IPS-18a (cell line): ENCODE measurements at regions not wholly inside any gene's neighbourhood (a gene's known extent, or its start where the extent isn't known, plus 50 kb on each side); places are given as distances from the start of the nearest gene placed in this dataset.

Experiments
- H3K27ac ChIP-seq: one replicate; pipeline ENCODE4 v1.5.1; 2013; ENCODE audit warnings: low read length
- H3K27me3 ChIP-seq: one replicate; pipeline ENCODE4 v1.6.1; 2013; ENCODE audit warnings: mild to moderate bottlenecking, low read length; ENCODE audit not compliant: control insufficient read depth, insufficient read depth
- H3K36me3 ChIP-seq: one replicate; pipeline ENCODE4 v1.6.1; 2013; ENCODE audit warnings: low read depth, low read length; ENCODE audit not compliant: control insufficient read depth
- H3K4me1 ChIP-seq: one replicate; pipeline ENCODE4 v1.6.1; 2013; ENCODE audit warnings: low read depth, low read length; ENCODE audit not compliant: control insufficient read depth
- H3K4me3 ChIP-seq: one replicate; pipeline ENCODE4 v1.5.1; 2013; ENCODE audit warnings: low read length
- H3K9ac ChIP-seq: one replicate; pipeline ENCODE4 v1.6.1; 2013; ENCODE audit warnings: mild to moderate bottlenecking, low read length, moderate library complexity
- H3K9me3 ChIP-seq: one replicate; pipeline ENCODE4 v1.6.1; 2013; ENCODE audit warnings: low read depth, low read length; ENCODE audit not compliant: control insufficient read depth

DNA sequence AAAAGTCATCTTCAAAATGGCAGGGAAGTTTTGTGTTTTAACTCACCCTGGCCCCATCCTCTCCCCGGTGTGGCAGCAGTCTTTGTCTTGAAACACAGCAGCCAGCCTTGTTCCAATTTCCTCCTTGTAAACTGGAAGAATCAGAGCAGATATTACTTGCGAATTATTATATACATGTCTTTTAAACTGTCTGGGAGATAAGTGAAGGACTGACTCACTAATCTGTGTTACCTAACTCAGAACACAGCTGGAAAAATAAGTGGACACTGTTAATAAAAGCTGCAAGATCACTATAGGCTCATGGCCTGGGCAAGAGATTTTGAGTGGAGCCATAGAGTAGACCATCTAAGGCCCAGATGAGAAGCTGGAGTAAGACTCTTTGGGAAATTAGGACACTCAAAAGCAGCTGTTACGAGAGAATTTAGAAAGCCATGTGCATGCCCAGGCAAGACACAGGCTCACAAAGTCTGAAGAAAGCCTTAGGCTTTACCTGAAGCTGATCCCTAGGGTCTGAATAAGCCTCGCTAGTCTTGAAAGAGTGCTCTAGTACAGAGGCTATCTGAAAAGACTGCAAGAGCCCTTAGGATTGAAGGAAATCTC lies 233.0 kb upstream of the RAB4A start:
- Histone ChIP-seq H3K36me3 (no peaks in the 10 kb centered on the region), H3K4me1 (no peaks in the 10 kb centered on the region), H3K27me3 (no peaks in the 10 kb centered on the region), H3K9me3 (no peaks in the 10 kb centered on the region), H3K27ac (no peak overlapping the region), H3K9ac (no peak overlapping the region), H3K4me3 (no peak overlapping the region)

DNA sequence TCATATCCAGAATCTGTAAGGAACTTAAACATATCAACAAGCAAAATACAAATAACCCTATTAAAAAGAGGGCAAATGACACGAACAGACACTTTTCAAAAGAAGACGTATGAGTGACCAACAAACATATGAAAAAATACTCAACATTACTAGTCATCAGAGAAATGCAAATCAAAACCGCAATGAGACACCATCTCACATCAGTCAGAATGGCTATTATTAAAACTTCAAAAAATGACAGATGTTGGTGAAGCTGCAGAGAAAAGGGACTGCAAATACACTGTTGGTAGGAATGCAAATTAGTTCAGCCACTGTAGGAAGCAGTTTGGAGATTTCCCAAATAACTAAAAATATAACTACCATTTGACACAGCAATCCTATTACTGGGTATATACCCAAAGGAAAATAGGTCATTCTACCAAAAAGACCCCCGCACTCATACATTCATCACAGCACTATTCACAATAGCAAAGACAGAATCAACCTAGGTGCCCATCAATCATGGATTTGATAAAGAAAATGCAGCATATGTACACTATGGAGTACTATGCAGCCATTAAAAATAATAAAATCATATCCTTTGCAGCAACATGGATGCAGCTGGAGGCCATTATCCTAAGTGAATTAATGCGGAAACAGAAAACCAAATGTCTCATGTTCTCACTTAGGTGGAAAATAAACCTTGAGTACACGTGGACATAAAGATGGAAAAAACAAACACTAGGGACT lies 230.1 kb upstream of the RAB4A start:
- Histone ChIP-seq H3K27me3 (no peaks in the 10 kb centered on the region), H3K27ac (no peak overlapping the region), H3K4me3 (no peak overlapping the region), H3K4me1 (no peaks in the 10 kb centered on the region), H3K36me3 (no peaks in the 10 kb centered on the region), H3K9ac (no peak overlapping the region), H3K9me3 (no peaks in the 10 kb centered on the region)

DNA sequence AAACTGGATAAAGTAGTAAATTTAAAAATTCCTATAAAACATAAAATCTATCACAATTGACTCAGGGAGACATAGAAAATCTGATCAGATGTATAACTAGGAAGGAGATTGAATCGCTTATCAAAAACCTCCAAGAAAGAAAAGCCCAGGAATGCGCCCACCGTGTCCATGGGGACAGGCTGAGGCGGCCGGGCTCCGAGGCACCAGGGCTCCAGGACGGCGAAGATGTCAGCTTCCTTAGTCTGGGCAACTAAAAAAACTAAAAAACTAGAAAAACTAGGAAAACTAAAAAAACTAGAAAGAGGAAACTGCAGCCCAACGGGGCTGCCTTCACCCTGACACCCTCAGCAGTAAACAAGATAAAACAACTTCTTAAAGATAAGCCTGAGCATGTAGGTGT lies 229.0 kb upstream of the RAB4A start:
- no peaks in the 10 kb centered on the region for H3K9me3 ChIP-seq
- H3K27ac ChIP-seq: no peak overlapping the region
- no peak overlapping the region for H3K4me3 ChIP-seq
- no peak overlapping the region for H3K9ac ChIP-seq
- H3K36me3 ChIP-seq: no peaks in the 10 kb centered on the region
- H3K4me1 ChIP-seq: no peaks in the 10 kb centered on the region
- no peaks in the 10 kb centered on the region for H3K27me3 ChIP-seq

DNA sequence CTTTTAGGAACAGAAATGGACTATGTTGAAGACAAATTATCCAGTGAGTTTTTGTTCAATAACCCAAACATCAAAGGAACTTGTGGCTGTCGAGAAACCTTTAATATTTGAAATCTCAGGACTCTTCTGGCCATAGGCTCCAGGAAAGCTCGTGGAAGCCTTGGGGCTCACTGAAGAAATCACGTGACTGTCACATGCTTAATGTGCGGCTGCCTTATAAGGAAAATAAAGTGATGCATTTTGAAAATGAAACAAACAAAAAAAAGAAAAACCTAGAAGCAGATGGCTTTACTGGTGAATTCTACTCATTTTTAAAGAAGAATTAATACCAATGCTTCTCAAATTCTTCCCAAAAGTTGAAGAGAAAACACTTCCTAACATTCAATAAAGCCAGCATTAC lies 228.4 kb upstream of the RAB4A start:
- Histone ChIP-seq H3K4me3 (no peak overlapping the region), H3K27ac (no peak overlapping the region), H3K27me3 (no peaks in the 10 kb centered on the region), H3K36me3 (no peaks in the 10 kb centered on the region), H3K9ac (no peak overlapping the region), H3K4me1 (no peaks in the 10 kb centered on the region), H3K9me3 (no peaks in the 10 kb centered on the region)

DNA sequence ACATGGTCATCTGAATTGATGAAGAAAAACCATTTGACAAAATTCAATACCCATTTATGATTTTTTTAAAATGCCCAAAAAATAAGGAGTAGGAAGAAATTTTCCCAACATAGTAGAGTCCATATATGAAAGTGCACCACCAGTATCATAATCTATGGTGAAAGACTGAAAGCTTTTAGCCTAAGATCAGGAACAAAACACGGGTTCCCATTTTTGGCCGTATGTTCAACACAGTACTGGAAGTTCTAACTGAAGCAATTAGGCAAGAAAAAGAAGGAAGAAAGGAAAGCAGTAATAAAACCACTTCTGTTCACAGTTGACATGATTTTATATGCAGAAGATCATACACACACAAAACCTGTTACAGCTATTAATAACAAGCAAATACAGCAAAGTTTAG lies 227.8 kb upstream of the RAB4A start:
- no peaks in the 10 kb centered on the region for H3K27me3 ChIP-seq

DNA sequence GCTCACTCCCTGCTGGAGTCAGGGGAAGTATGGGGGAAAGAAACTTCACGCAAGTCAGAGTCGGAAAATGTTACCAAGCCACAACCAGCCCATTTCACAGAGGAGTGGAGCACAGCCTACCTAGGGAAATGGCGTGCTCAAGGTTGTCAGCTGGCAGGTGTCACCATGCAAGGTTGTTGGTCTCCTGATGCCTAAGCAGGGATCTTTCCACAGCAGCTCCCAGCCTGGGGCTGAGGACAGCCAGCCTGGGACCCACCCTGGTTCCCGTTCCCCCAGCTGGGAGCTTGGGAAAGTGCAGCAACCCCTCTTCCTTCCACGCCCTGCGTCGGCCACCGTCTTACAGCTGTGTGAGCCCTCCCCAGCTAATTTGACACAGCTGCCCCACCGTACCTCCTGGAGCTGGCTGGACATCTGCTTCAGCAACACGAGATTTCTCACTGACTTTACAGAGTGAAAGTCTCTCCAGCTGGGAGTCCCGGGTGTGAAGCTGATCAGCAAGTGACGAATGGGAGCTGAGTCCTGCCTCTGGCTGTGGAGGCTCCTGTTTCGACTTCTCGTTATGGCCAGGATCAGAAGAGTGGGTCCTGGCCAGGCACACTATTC lies 224.6 kb upstream of the RAB4A start:
- Histone ChIP-seq H3K27me3 (no peaks in the 10 kb centered on the region), H3K36me3 (no peaks in the 10 kb centered on the region), H3K9ac (no peak overlapping the region), H3K4me3 (no peak overlapping the region), H3K9me3 (no peaks in the 10 kb centered on the region), H3K27ac (no peak overlapping the region), H3K4me1 (no peaks in the 10 kb centered on the region)

More for the DNA sequence above, 227.8 kb upstream of the RAB4A start:
- no peak overlapping the region for H3K4me3 ChIP-seq
- no peaks in the 10 kb centered on the region for H3K4me1 ChIP-seq
- H3K9ac ChIP-seq: no peak overlapping the region
- H3K27ac ChIP-seq: no peak overlapping the region
- H3K9me3 ChIP-seq: no peaks in the 10 kb centered on the region
- H3K36me3 ChIP-seq: no peaks in the 10 kb centered on the region

DNA sequence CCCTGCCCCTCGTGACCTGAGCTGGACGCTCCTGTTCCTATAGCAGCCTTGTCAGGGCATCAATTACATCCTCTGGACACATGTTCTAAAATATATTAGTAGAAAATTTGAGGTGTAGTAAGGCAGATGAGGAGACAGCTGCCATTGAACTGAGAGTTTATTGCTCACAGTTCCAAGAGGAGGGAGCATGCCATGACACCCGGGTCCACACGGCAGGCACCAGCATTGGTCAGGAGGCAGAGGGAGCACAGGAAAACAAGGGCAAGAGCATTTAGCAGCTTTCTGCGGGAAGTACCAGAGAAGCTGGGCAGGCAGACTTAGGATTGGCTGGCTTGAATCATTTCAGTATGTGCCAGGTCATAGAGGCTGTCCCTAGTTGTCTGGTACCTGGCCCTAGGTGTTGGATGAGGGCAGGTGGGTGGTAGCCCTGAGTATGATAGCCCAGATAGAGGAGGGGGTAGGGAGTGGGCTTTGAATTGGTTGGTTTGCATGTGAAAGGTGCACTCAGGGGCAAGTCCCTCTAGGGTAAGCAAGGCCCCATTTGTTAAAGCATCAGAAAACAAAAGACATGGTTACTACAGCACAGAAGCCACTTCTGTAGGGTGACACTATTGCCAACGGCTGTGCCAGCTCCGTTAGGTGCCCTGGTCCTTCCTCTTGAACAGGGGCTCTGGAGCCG lies 223.6 kb upstream of the RAB4A start:
- Histone ChIP-seq H3K9ac (no peak overlapping the region), H3K27me3 (no peaks in the 10 kb centered on the region), H3K27ac (no peak overlapping the region), H3K36me3 (no peaks in the 10 kb centered on the region), H3K4me1 (no peaks in the 10 kb centered on the region), H3K4me3 (no peak overlapping the region), H3K9me3 (no peaks in the 10 kb centered on the region)

DNA sequence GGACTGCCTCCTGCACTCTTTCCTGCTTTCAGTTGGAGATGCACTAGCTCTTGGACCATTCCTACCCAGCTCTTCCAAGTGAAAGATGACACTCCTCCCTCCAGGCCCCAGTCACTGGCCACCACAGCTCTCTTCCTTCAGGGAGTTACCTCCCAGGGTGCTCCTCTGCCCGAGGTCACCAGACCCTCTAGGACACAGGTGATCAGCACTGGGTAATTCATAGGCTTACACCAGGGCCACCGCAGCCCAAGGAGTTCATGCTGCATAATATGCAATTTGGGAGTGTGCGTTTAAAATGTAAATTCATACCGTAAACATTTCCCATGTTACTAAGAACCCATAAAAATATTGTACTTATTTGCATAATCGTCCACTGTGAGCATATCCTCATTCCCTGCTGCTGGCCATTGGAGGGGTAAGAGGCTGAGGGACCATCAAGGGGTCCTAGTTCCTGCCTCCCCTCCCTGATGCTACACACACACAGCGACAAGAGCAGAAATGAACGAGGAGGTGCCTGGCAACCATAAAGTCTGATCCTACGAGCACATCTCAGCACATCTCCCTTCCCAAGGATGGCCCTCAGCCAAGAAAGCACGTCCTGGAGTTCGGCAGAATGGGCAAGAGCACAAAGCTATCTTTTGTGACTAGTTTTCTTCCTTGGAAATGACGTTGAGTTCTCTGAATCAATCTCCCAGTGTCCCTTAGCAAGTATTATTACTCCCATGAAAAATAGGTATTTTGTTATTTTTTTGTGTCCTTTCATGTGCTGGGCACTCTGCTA lies 222.9 kb upstream of the RAB4A start:
- Histone ChIP-seq H3K36me3 (no peaks in the 10 kb centered on the region), H3K27me3 (no peaks in the 10 kb centered on the region), H3K4me1 (no peaks in the 10 kb centered on the region), H3K4me3 (no peak overlapping the region), H3K27ac (no peak overlapping the region), H3K9ac (no peak overlapping the region), H3K9me3 (no peaks in the 10 kb centered on the region)

DNA sequence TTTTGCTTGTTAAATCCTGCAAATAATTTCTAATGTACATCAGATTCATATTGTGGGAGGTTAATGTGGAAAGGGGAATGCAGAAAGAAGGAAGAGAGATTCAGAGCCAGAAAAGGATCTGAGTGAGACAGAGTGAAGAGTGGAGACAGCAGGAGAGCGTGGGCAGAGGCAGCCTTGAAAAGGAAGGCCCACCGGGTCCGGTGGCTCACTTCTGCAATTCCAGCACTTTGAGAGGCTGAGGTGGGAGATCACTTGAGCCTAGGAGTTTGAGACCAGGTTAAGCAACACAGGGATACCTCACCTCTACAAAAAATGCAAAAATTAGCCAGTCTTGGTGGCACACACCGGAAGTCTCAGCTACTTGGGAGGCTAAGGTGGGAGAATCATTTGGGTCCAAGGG lies 222.0 kb upstream of the RAB4A start:
- no peak overlapping the region for H3K9ac ChIP-seq
- H3K27ac ChIP-seq: no peak overlapping the region
- no peaks in the 10 kb centered on the region for H3K9me3 ChIP-seq
- H3K4me1 ChIP-seq: no peaks in the 10 kb centered on the region
- no peaks in the 10 kb centered on the region for H3K36me3 ChIP-seq
- no peak overlapping the region for H3K4me3 ChIP-seq
- H3K27me3 ChIP-seq: no peaks in the 10 kb centered on the region

DNA sequence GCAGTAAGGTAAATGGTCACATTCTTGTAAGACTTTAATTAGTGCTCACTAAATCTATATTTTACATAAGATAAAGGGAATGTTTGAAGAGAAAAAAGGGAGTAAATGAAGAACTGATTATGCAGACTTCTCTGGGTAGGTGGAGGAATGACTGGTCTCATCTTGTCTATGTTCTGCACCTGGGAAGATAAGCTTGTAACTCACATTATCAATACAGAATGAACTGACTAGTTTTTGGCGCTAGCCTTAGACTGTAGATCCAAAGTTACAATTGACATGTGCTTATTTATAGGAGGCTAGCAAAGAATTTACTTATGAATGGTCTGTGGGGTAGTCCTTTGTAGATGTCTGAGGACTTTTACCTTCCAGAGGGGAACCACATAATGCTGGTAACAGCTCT lies 214.9 kb upstream of the RAB4A start:
- no peak overlapping the region for H3K27ac ChIP-seq
- no peak overlapping the region for H3K4me3 ChIP-seq
- H3K36me3 ChIP-seq: no peaks in the 10 kb centered on the region
- no peaks in the 10 kb centered on the region for H3K4me1 ChIP-seq
- H3K9ac ChIP-seq: no peak overlapping the region
- no peaks in the 10 kb centered on the region for H3K27me3 ChIP-seq
- no peaks in the 10 kb centered on the region for H3K9me3 ChIP-seq

DNA sequence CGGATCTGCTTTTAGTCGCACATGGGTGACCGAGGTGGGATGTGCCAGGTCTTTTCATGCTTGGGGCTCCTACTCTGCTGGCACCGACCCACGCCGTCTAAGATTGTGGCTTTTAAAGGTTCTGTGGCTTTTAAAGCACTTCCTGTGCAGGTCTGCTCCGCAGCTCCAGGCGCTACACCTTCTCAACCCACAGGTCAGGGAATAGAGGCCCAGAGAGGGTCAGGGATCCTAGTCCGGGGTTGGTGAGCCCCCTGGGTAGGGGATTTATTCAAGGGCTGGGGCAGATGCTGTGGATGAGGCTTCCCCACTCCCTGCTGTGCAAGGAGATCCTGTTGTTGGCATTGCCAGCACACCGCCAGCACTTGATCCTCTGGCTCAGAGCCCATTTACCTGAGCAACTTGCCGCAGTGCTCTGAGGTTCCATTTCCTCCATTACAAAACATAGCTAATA lies 212.8 kb upstream of the RAB4A start:
- H3K9me3 ChIP-seq: no peaks in the 10 kb centered on the region
- no peaks in the 10 kb centered on the region for H3K36me3 ChIP-seq
- no peaks in the 10 kb centered on the region for H3K27me3 ChIP-seq
- no peaks in the 10 kb centered on the region for H3K4me1 ChIP-seq
- no peak overlapping the region for H3K27ac ChIP-seq
- no peak overlapping the region for H3K4me3 ChIP-seq
- no peak overlapping the region for H3K9ac ChIP-seq
